ENCODE measurements at regions not wholly inside any gene's neighbourhood (a gene's known extent, or its start where the extent isn't known, plus 50 kb on each side); places are given as distances from the start of the nearest gene placed in this dataset.

DNA sequence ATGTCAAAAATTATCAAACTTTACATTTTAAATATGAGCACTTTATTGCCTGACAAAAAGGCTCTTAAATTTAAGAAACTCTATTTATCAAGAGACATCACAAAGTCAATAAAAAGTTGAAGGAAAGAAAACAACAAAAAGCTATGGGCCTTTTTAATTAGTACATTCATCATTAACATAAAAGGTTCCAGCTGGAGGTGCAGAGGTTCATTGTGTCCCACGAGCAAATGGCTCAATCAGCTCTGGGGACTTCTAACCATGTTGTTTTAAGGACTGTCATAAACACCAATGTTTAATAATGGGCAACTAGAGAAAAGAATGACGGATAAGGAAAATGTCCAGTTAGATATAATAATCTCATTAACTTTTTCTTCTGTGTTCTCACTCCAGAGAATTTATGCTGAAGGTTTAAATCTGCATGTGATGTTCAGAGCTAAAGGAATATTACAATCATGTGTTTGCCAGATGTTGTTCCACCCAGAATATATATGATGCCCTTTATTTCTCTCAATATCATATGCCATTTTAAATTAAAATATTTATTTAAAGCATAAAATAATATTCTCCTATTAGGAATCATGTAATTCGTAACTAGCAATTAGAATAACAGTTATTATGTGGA is 840.3 kb upstream of the ADGRL3 start (continued):
- TF ChIP-seq TBL1XR1 (IDR thresholded peaks at IDR 0.05; ENCODE audit: low read depth, low read length): no peak

DNA sequence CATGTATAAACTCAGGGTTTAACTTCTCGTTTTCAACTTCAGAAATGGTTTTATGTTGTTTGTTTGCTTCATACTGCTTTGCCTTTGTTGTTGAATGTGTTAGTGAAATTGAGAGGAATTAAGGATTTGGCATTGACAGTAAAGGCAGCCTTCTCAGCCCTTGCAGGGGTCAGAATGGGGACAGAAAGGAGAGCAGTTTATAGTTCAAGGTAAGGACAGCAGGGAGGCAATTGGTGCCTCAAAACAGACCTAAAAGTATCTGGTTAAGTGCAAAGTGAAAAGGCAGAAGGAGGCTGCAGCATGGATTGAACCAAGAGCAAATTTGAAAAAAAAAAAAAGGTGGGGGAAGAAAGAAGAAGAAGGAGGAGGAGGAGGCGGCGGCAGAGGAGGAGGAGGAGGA is 835.0 kb upstream of the ADGRL3 start:
- ChIA-PET RAD21 (ENCODE audit: unreplicated experiment) (no interaction called here), POLR2A (no interaction called here), SMC1A (ENCODE audit: uncharacterized antibody, unreplicated experiment) (no interaction called here), CTCF (no interaction called here)
- Histone ChIP-seq H3K27me3 (replicated peaks in 1 of 2; ENCODE audit: control insufficient read depth in 2 of 2, insufficient read depth in 2 of 2, low read length in 1 of 2) (no peaks in the 10 kb centered on the region), H3K4me2 (ENCODE audit: control insufficient read depth, insufficient read depth) (no peak overlapping the region), H3K36me3 (ENCODE audit: control insufficient read depth in 2 of 2, insufficient read depth in 2 of 2, low read length in 1 of 2) (no peaks in the 10 kb centered on the region), H3K27ac (ENCODE audit: control insufficient read depth, insufficient read depth) (no peak overlapping the region), H3K4me3 (no peak overlapping the region), H3K9ac (ENCODE audit: control insufficient read depth, insufficient read depth, low read length) (no peak overlapping the region), H4K20me1 (ENCODE audit: control insufficient read depth, insufficient read depth) (no peaks in the 10 kb centered on the region), H3K79me2 (ENCODE audit: control insufficient read depth, insufficient read depth, low read length) (no peaks in the 10 kb centered on the region), H3K9me3 (replicated peaks; ENCODE audit: control insufficient read depth, insufficient read depth, low read length) (no peaks in the 10 kb centered on the region), H3K4me1 (ENCODE audit: control insufficient read depth, insufficient read depth, low read length) (no peaks in the 10 kb centered on the region), H2AFZ (ENCODE audit: control insufficient read depth, low read depth, low read length) (no peak overlapping the region)
- in situ Hi-C loops (cut with MboI) (no loop called here), intact Hi-C loops (cut with micrococcal nuclease; ENCODE audit: unreplicated experiment) (no loop called here)
- no peak for DNase-seq (ENCODE audit: low read depth, low spot score)
- no TSS peak for BruUV-seq (replicated peaks)
- 3% methylated on average over 3 of the region's 3 CpGs for WGBS (ENCODE audit: insufficient coverage, insufficient replicate concordance, low lambda C conversion rate, missing lambda C conversion rate)
- no peak for ATAC-seq
- no peak for FAIRE-seq
- TF ChIP-seq, protein P1, sequence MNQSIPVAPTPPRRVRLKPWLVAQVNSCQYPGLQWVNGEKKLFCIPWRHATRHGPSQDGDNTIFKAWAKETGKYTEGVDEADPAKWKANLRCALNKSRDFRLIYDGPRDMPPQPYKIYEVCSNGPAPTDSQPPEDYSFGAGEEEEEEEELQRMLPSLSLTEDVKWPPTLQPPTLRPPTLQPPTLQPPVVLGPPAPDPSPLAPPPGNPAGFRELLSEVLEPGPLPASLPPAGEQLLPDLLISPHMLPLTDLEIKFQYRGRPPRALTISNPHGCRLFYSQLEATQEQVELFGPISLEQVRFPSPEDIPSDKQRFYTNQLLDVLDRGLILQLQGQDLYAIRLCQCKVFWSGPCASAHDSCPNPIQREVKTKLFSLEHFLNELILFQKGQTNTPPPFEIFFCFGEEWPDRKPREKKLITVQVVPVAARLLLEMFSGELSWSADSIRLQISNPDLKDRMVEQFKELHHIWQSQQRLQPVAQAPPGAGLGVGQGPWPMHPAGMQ (IDR thresholded peaks at IDR 0.05; ENCODE audit: borderline replicate concordance): no peak
- TF ChIP-seq ZBED1 (IDR thresholded peaks at IDR 0.05; ENCODE audit: borderline replicate concordance) (no peak), HCFC1 (IDR thresholded peaks at IDR 0.05; ENCODE audit: low read length) (no peak), BRCA1 (IDR thresholded peaks at IDR 0.05; ENCODE audit: low read depth, low read length) (no peak), SUZ12 (IDR thresholded peaks at IDR 0.05; ENCODE audit: unreplicated experiment) (no peak), SRF (IDR thresholded peaks at IDR 0.05; ENCODE audit: low read depth in 2 of 2, low read length in 2 of 2) (no peak), MEF2B (IDR thresholded peaks at IDR 0.05; ENCODE audit: partially characterized antibody, poor library complexity, severe bottlenecking) (no peak), CREM (IDR thresholded peaks at IDR 0.05; ENCODE audit: low read depth) (no peak), NR2C1 (IDR thresholded peaks at IDR 0.05) (no peak), ETV6 (conservative IDR thresholded peaks at IDR 0.05 in 1 of 2, IDR thresholded peaks at IDR 0.05 in 1 of 2; ENCODE audit: borderline replicate concordance in 1 of 2, low read depth in 1 of 2) (no peak), ATF7 (IDR thresholded peaks at IDR 0.05; ENCODE audit: low read depth) (no peak), RCOR1 (conservative IDR thresholded peaks at IDR 0.05; ENCODE audit: low read depth, low read length) (no peak)
- TF ChIP-seq, protein P2, sequence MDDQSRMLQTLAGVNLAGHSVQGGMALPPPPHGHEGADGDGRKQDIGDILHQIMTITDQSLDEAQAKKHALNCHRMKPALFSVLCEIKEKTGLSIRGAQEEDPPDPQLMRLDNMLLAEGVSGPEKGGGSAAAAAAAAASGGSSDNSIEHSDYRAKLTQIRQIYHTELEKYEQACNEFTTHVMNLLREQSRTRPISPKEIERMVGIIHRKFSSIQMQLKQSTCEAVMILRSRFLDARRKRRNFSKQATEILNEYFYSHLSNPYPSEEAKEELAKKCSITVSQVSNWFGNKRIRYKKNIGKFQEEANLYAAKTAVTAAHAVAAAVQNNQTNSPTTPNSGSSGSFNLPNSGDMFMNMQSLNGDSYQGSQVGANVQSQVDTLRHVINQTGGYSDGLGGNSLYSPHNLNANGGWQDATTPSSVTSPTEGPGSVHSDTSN (IDR thresholded peaks at IDR 0.05; ENCODE audit: insufficient replicate concordance, low read depth, low read length): no peak
- TF ChIP-seq, protein P3, sequence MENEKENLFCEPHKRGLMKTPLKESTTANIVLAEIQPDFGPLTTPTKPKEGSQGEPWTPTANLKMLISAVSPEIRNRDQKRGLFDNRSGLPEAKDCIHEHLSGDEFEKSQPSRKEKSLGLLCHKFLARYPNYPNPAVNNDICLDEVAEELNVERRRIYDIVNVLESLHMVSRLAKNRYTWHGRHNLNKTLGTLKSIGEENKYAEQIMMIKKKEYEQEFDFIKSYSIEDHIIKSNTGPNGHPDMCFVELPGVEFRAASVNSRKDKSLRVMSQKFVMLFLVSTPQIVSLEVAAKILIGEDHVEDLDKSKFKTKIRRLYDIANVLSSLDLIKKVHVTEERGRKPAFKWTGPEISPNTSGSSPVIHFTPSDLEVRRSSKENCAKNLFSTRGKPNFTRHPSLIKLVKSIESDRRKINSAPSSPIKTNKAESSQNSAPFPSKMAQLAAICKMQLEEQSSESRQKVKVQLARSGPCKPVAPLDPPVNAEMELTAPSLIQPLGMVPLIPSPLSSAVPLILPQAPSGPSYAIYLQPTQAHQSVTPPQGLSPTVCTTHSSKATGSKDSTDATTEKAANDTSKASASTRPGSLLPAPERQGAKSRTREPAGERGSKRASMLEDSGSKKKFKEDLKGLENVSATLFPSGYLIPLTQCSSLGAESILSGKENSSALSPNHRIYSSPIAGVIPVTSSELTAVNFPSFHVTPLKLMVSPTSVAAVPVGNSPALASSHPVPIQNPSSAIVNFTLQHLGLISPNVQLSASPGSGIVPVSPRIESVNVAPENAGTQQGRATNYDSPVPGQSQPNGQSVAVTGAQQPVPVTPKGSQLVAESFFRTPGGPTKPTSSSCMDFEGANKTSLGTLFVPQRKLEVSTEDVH (IDR thresholded peaks at IDR 0.05; ENCODE audit: low read depth, partially characterized antibody): no peak
- TF ChIP-seq, protein P4, sequence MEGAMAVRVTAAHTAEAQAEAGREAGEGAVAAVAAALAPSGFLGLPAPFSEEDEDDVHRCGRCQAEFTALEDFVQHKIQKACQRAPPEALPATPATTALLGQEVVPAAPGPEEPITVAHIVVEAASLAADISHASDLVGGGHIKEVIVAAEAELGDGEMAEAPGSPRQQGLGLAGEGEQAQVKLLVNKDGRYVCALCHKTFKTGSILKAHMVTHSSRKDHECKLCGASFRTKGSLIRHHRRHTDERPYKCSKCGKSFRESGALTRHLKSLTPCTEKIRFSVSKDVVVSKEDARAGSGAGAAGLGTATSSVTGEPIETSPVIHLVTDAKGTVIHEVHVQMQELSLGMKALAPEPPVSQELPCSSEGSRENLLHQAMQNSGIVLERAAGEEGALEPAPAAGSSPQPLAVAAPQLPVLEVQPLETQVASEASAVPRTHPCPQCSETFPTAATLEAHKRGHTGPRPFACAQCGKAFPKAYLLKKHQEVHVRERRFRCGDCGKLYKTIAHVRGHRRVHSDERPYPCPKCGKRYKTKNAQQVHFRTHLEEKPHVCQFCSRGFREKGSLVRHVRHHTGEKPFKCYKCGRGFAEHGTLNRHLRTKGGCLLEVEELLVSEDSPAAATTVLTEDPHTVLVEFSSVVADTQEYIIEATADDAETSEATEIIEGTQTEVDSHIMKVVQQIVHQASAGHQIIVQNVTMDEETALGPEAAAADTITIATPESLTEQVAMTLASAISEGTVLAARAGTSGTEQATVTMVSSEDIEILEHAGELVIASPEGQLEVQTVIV (IDR thresholded peaks at IDR 0.05; ENCODE audit: borderline replicate concordance, partially characterized antibody): no peak

All from GM12878 (cell line).